Effector CD8-positive, alpha-beta T cell (primary cell): ENCODE measurements at regions not wholly inside any gene's neighbourhood (a gene's known extent, or its start where the extent isn't known, plus 50 kb on each side); places are given as distances from the start of the nearest gene placed in this dataset.

Experiments
- DNase-seq: peaks from one replicate; lab custom pipeline; 2025; lab: John Stamatoyannopoulos, UW

DNA sequence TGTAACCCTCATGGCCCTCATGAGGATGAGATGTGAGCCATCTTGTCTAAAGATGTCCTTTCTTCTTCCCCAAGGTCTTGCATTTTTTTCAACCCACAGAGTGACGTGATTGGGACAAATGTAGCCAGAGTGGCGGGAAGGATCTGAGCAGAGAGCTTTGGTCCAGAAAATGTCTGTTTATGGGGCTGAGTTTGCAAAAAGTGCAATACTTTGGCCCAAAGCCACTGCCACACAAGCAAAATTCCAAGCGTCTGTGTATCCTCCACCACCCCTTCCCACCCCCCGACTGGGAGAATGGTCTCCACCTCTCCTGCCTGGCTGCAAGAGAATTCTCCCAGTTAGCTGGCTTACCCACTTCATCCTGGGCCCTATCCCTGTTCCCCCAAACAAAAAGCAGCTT lies 246.9 kb upstream of the LRIG1 start:
- no peak for DNase-seq

- no peak for DNase-seq
Observed at GRCh38 chr3:66748175-66748876, 247.5 kb upstream of the LRIG1 start.

GRCh38 chr3:66751842-66752241 lies 246.3 kb upstream of the KBTBD8 start:
- no peak for DNase-seq

- DNase-seq: no peak
Observed at GRCh38 chr3:66753670-66754069, 244.4 kb upstream of the KBTBD8 start.

- DNase-seq: no peak
Observed at GRCh38 chr3:66754613-66755012, 243.5 kb upstream of the KBTBD8 start.

GRCh38 chr3:66755924-66756323 lies 242.2 kb upstream of the KBTBD8 start:
- no peak for DNase-seq

GRCh38 chr3:66756468-66757036 lies 241.6 kb upstream of the KBTBD8 start:
- no peak for DNase-seq

DNA sequence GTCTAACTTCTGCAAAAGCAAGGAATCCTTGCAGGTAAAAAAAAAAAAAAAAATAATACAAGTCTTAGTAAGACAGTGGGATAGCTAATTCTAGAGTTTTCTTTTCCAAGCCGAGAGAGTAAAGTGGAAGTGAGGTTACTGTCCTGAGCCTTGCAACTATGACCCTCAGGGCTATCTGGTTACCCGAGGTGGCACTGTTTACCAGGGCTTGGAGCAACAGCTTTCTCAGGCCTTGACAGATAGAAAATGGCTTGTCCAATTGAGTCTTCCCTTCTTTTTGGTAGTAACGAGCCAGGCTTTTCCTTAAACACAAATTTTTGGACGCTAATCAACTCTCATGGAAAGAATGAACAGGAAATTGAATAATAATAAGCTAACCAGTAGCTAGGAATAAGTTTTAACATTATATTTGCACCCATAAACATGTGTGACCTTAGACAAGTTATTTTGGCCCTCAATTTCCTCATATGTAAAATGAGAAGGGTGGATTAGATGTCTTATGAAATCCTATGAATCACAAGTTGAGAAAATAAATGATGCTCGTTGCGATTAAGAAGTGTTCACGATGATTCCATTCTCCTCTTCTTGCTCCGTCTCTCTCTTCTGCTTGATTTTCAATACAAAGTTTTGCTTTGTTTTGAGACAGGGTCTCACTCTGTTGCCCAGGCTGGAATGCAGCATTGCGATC lies 236.9 kb upstream of the KBTBD8 start:
- DNase-seq: no peak

GRCh38 chr3:66762916-66763693 lies 235.0 kb upstream of the KBTBD8 start:
- DNase-seq: no peak

DNA sequence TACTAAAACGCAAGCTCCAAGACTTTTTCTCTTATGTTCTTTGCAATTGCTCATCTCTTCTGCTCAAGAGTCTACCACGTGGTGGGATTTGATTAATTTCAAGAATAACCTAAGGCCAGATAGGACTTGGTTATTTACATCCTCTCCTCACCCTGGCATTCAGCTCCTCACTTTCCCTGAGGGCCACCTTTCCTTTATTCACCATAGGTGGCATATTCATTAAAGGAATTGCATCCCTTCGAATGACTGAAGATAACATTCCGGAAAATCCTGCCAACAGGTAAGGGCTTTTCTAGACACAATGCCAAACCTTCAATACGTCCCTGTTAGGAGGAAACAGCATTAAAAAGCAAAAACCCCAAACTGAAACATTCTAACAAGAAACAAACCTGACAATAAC lies 220.0 kb upstream of the KBTBD8 start:
- DNase-seq: no peak

DNA sequence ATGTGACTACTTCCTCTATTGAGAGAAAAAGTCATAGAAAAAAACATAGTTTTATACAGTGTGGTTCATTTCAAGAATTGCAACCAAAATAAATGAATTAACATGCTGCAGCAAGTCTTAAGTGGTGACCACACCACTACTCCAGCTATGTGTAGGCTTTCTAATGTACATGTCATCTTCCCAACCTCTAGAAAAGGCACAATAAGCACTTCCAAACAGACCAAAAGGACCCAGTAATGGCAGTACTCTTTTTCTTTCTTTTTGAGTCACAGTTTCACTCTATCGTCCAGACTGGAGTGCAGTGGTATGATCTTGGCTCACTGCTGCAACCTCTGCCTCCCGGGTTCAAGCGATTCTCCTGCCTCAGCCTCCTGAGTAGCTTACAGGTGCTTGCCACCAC lies 219.3 kb upstream of the KBTBD8 start:
- no peak for DNase-seq

- DNase-seq: no peak
Observed at GRCh38 chr3:66785191-66785909, 212.8 kb upstream of the KBTBD8 start.

DNA sequence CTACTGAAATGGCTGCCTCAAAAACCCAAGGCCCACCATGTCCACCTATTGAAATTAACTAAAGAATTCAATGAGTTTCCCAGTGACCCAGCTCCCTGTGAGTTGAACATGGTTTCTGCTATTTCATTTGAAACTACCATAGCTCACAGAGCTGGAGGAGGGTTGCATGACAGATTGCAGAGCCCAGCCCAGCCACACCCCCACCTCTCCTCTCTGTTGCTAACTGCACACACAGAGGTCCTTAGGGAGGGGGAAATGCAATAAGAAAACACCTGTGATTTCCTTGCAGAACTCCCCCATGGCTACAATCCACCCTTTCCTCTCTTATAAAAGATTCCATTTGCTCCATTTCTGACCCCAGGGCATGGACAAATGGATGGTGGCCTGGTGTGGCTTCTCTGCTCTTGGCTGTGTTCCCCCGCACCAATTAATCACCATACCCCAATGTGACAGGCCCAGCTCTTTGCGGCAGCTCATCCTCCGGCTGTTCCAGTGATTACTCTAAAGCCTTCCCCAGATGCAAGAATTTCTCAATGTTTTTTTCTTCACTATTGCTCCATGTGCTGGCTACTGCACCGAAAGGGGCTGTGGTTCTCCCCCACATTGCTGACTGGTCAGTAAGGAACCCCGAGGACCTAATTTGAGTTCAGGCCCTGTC lies 208.4 kb upstream of the KBTBD8 start:
- DNase-seq: no peak

DNA sequence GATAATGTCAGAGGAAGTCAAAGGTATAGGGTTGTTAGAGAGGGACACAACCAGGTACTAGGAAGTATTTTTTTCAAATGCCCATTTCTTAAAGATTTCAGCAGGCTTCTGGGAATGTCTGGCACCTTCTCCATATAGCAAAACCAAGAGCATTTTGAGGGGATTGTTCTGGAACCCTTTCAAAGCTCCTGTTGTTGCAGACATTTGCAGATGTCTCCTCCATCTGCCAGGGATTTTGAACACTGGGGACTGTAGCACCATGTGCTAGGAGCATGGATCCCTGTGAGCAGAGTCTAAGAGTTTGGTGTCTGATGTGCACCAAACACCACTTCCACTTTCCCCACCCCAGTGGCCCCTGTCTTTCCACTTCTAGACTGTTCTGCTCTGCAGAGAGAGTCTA lies 206.0 kb upstream of the KBTBD8 start:
- DNase-seq: no peak

- DNase-seq: no peak
Observed at GRCh38 chr3:66795365-66795764, 202.7 kb upstream of the KBTBD8 start.

GRCh38 chr3:66796343-66796742 lies 201.8 kb upstream of the KBTBD8 start:
- no peak for DNase-seq

- no peak for DNase-seq
Observed at GRCh38 chr3:66797889-66798560, 200.1 kb upstream of the KBTBD8 start.

GRCh38 chr3:66800941-66801545 lies 197.1 kb upstream of the KBTBD8 start:
- no peak for DNase-seq

- DNase-seq: no peak
Observed at GRCh38 chr3:66803206-66803605, 194.9 kb upstream of the KBTBD8 start.
